Rectal smooth muscle tissue (tissue), 1 donor: ENCODE measurements at regions not wholly inside any gene's neighbourhood (a gene's known extent, or its start where the extent isn't known, plus 50 kb on each side); places are given as distances from the start of the nearest gene placed in this dataset.
"Not testable (repeated sequence)": the region's sequence is repeated elsewhere in the genome, so short reads cannot be mapped to it uniquely, and the experiment has no call there.

ENCODE experiments used
- H3K27ac ChIP-seq: one replicate; pipeline ENCODE4 v1.7.0; 2013; ENCODE audit warnings: low read depth, low read length, inconsistent platforms
- H3K27me3 ChIP-seq: one replicate; pipeline ENCODE4 v1.7.0; 2013; ENCODE audit warnings: low read length; ENCODE audit not compliant: control insufficient read depth, insufficient read depth
- H3K36me3 ChIP-seq: one replicate; pipeline ENCODE4 v1.7.0; 2013; ENCODE audit warnings: low read length; ENCODE audit not compliant: control insufficient read depth, insufficient read depth
- H3K4me1 ChIP-seq: one replicate; pipeline ENCODE4 v1.7.0; 2013; ENCODE audit warnings: low read length; ENCODE audit not compliant: control insufficient read depth, insufficient read depth
- H3K4me3 ChIP-seq: one replicate; pipeline ENCODE4 v1.7.0; 2013; ENCODE audit warnings: low read length
- H3K9ac ChIP-seq: one replicate; pipeline ENCODE4 v1.7.0; 2013; ENCODE audit warnings: low read length

DNA sequence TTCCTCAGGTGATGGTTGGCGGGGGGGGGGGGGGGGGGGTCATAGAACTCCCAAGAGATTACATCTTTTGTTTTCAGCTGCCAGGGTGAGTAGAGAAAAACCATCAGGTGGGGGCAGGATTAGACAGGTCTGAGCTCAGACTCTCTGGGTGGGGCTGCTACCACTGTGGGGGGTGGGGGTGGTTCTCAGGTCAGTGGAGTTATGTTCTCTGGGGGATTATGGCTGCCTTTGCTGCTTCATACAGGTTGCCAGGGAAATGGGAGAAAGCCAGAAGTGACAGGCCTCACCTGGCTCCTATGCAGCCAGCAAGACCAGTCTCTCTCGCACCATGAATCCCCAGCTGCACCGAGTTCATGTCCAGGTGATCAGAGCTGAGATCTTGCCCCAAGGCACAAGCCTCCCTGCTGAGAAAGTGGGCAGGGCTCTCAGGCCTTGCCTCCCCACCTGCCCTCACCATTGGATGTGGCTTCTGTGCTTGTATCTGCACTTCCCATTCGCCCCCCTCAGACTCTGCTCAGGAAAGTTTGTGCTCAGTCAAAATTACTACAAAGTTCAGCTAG, 828.1 kb downstream of the MCTP2 start:
- Histone ChIP-seq H3K27ac (no peak overlapping the region), H3K27me3 (no peaks in the 10 kb centered on the region), H3K9ac (no peak overlapping the region), H3K36me3 (no peaks in the 10 kb centered on the region), H3K4me1 (no peaks in the 10 kb centered on the region), H3K4me3 (no peak overlapping the region)

DNA sequence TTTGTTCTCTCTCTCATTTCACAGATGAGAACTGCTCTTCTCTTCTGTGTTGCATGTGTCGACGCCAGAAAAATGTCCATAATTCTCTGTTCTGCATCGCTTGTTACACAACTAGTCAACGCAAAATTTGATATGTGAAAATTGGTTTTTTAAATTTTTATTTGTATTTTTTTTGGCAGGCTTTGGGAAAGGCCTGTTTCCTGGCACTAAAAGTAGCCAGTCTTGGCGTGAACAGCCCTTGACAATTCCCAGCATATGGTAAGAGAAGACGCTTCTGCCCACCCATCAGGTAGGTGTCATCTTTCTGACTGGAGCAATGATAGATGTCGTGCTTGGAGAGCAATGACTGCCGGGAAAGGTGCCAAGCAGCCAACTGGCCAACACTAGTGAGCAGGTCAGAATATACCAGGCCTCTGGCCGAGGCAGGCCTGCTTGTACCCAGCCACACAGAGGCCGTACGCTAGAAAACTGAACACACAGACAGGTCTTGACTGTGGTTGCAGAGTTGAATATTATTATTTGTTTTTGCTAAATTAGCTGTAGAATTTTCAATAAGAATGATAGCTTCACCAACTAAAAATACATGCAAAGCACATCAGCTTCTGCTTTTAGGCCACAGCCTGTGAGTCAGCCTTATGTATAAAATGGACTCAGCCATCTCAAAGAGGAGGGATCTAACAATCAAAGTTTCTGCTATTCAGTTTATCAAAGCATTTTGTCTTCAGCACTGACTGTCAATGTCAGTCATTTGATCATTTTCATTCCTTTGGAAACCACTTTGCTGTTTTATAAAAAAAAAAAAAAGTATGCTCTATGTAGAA, 837.5 kb downstream of the MCTP2 start:
- H3K36me3 ChIP-seq, result no peaks in the 10 kb centered on the region
- no peaks in the 10 kb centered on the region for H3K27me3 ChIP-seq
- H3K27ac ChIP-seq, result no peak overlapping the region
- H3K9ac ChIP-seq, result no peak overlapping the region
- no peak overlapping the region for H3K4me3 ChIP-seq
- no peaks in the 10 kb centered on the region for H3K4me1 ChIP-seq

DNA sequence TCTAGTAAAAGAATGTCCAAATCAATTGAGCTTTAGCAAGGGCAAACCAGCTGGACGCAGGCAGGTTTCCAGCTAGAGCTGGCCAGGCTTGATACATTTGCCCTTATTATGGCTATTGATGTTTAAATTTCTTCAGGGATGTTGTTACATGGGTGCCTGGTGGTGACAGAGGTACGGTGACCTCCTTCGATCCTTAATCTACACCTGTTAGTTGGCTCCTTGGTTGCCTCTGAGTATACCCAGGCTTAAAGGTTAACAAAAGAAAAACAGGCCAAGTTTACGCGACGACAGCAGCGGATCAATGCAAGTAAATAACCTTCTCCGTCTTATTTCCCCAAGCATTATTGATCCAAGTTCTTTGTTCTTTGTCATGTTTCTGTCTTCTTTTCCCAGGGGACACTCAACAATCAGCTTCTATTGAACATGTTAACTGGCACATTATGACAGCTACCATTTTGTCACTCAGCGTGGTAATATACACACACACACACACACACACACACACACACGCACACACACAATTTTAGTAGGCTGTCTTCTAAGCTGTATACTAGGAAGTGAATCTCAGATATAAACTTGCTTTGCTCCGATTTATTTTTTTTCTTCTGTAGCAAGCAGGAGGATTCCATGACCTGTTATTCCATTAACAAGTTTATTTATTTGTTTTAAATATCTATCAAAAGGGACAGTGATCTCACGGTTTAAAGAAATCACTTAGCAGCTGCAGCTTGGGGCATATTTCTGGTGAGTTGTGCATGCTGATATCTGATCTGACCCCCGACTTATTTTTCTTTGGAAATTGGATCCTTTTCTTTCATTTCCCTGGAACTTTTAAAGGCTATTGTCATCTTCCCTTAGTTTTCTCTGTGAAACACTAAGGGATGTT, 844.7 kb downstream of the MCTP2 start:
- Histone ChIP-seq H3K27ac (no peak overlapping the region), H3K9ac (no peak overlapping the region), H3K27me3 (no peaks in the 10 kb centered on the region), H3K4me1 (no peaks in the 10 kb centered on the region), H3K4me3 (no peak overlapping the region), H3K36me3 (no peaks in the 10 kb centered on the region)

DNA sequence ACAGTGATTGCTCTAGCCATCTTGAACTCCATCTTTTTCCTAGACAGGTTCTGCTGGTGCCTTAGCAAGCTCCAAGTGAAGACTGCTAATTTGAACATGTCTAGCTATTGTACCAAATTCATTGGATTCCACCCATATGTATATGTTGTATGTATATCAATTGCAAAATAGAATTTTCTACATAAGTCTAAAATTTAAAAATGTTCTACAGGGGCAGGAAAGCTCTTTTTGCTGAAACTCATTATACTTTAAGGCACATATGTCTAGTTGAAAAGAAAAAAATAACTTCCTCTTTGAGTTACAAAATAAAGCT, 845.3 kb downstream of the MCTP2 start:
- Histone ChIP-seq H3K4me3 (no peak overlapping the region), H3K9ac (no peak overlapping the region), H3K27ac (no peak overlapping the region), H3K4me1 (no peaks in the 10 kb centered on the region), H3K27me3 (no peaks in the 10 kb centered on the region), H3K36me3 (no peaks in the 10 kb centered on the region)

DNA sequence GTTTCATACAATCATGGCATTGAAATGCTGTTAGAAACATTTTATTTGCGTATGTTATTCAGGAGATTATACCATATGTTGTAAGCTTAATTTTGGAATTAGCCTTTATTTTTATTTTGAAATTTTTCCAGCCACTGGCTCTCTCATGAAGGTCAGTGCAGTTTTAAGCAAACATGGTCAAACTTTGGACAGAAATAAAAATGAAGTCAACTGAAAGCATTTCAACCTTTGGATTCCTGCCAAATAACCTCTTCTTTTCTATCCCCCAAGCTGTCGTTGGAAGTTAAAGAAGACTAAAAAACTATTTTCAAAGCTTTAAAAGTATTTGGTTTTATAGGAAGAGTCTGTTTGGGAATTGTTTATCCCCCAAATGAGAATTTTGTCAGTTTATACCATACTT, 846.6 kb downstream of the MCTP2 start:
- Histone ChIP-seq H3K27ac (no peak overlapping the region), H3K27me3 (no peaks in the 10 kb centered on the region), H3K4me1 (no peaks in the 10 kb centered on the region), H3K36me3 (no peaks in the 10 kb centered on the region), H3K4me3 (no peak overlapping the region), H3K9ac (no peak overlapping the region)

DNA sequence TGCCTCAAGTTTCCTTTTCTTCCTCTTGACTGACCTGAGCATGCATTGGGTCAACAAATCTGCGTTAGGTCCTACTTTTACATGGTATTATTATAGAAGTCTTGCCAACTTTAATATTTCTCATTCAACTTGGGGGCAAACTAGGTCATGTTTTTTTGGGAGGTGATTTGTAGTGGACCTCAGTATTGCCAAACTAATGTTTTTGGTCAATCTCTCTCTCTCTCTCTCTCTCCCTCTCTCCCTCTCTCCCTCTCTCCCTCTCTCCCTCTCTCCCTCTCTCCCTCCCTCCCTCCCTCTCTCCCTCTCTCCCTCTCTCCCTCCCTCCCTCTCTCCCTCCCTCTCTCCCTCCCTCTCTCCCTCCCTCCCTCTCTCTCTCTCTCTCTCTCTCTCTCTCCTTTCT, 848.9 kb downstream of the MCTP2 start:
- H3K27ac ChIP-seq, H3K4me1 ChIP-seq, H3K36me3 ChIP-seq, H3K27me3 ChIP-seq, H3K9ac ChIP-seq, H3K4me3 ChIP-seq: not testable (repeated sequence)

DNA sequence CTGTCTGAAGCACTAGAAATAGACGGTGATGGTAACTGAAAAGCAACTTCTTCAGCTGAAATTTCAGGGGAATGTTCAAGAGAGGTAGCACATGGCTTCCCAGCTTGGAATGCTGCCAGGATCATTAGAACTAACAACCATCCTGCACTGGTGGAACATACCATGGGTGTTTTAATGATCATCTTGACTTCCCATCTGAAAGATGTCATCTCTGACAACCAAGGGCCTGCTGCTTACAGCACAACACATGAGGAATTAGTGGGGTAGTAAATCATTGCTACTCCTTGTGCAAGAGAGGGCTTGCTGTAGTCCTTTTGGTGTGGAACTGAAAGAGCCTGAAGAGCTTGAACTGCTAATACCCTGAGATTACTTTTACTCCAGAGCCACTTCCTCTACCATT, 853.7 kb downstream of the MCTP2 start:
- Histone ChIP-seq H3K4me1 (no peaks in the 10 kb centered on the region), H3K27me3 (no peaks in the 10 kb centered on the region), H3K4me3 (no peak overlapping the region), H3K9ac (no peak overlapping the region), H3K36me3 (no peaks in the 10 kb centered on the region), H3K27ac (no peak overlapping the region)

DNA sequence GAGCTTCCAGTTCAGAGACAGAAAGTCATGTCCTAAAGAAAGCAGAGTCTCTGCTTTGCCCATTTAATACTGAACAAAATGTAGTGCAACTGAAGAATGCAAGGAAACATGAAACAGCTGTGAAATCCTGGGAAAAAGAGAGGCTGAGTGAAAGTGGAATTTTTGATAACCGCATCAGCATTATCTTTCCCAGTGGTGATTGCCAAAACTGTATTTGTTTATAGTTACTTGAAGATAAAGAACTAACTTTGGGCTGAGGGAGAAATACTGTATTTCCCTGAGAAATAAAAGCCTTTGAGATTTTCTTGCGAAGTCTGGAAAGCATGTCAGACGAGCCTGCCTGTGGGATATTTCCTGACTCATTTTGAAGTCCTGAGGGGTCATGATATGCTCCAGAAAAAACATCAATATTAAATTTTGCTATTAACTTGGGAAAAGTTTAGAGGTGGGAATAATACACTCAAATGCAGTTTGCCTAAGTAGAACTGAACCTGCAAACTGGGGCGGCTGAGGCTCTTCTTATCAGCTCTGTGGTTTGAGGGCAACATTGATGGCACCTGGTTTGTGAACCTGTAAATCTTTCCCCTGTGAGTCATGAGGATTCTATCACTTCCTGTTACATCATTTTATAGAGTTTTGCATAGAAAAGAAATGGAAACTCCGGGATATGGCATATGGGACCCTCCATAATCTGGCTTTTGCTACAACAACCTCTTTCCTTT, 855.3 kb downstream of the MCTP2 start:
- Histone ChIP-seq H3K36me3 (no peaks in the 10 kb centered on the region), H3K9ac (no peak overlapping the region), H3K27ac (no peak overlapping the region), H3K27me3 (no peaks in the 10 kb centered on the region), H3K4me1 (no peaks in the 10 kb centered on the region), H3K4me3 (no peak overlapping the region)

DNA sequence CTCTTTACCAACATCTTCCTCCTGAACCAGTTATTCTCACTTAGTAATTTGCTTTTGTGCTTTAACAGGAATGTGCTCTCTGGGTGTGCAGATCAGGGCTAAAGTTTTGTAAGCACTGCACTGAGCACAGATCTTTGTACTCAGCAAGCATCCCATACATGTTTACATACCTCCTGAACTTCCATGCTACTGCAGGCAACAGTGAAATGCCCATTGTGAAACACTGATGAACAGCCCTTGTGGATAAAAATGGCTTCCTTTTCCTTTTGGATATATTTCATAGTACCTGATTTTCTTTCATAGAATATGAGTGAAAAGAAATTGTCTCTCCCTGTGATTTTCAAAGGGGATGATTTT, 855.9 kb downstream of the MCTP2 start:
- no peak overlapping the region for H3K27ac ChIP-seq

DNA sequence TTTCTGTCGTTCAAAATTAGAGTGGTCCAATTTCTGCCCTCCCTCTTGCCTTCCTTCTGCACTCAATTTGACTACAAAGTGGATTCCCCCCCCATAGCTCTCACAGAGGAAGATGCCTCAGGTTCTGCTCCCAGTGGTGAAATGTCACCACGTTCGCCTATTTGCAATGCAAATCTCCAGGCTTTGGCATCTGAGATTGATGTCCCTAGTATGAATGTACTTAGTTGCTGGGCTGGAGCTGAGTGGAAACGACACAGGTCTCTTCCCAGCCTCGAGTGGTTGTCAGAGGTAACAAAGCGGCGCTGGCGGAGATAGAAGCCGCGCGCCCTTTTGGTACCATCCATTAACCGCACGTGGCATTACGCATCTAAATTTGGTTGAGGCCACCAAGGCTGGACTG, 860.1 kb downstream of the MCTP2 start:
- Histone ChIP-seq H3K4me1 (no peaks in the 10 kb centered on the region), H3K27ac (no peak overlapping the region), H3K4me3 (no peak overlapping the region), H3K36me3 (no peaks in the 10 kb centered on the region), H3K9ac (no peak overlapping the region), H3K27me3 (no peaks in the 10 kb centered on the region)

More for the DNA sequence above, 855.9 kb downstream of the MCTP2 start:
- no peaks in the 10 kb centered on the region for H3K4me1 ChIP-seq
- no peaks in the 10 kb centered on the region for H3K27me3 ChIP-seq
- no peak overlapping the region for H3K4me3 ChIP-seq
- no peaks in the 10 kb centered on the region for H3K36me3 ChIP-seq
- no peak overlapping the region for H3K9ac ChIP-seq

DNA sequence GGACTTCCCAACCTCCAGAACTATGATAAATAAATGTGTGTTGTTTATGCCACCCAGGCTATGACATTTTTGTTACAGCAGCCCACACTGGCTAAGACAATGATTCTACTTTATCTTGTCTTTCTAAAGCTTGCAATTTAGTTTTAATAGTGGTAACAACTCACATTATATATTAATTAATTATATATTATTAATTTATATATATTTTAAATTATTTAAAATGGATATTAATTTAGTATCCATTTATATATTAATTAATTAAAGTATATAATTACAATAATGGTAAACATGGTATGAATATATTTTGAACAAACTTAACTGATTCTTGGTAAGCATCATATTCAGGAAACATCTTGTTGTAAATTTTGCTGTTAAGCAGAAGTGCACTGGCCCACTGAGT, 863.9 kb downstream of the MCTP2 start:
- no peaks in the 10 kb centered on the region for H3K36me3 ChIP-seq
- H3K4me1 ChIP-seq, result no peaks in the 10 kb centered on the region

DNA sequence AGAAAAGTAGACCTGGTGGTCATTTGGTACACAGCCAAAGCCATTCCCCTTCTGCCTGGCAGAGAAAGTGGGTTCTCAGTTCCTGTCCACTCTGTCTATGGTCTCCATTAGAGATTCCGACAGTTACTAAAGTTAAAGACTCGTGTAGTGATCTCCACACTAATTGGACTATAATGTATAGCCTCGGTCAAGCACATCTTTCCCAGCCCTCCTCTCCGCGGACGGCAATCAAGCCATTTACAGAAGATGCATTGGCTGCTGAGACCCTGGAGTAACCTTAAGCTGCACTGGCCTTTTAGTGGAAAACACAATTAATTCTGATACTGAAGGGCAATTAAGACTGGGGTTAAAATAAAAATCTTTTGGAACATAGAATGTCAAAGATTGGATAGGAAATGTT, 865.3 kb downstream of the MCTP2 start:
- Histone ChIP-seq H3K4me1 (no peaks in the 10 kb centered on the region), H3K9ac (no peak overlapping the region)

More for the DNA sequence above, 863.9 kb downstream of the MCTP2 start:
- H3K4me3 ChIP-seq, result no peak overlapping the region
- no peak overlapping the region for H3K9ac ChIP-seq
- H3K27me3 ChIP-seq, result no peaks in the 10 kb centered on the region
- no peak overlapping the region for H3K27ac ChIP-seq

More for the DNA sequence above, 865.3 kb downstream of the MCTP2 start:
- Histone ChIP-seq H3K27ac (no peak overlapping the region), H3K27me3 (no peaks in the 10 kb centered on the region), H3K36me3 (no peaks in the 10 kb centered on the region), H3K4me3 (no peak overlapping the region)
